Subcutaneous abdominal adipose tissue (tissue), 5 donors: ENCODE measurements at regions not wholly inside any gene's neighbourhood (a gene's known extent, or its start where the extent isn't known, plus 50 kb on each side); places are given as distances from the start of the nearest gene placed in this dataset.
"Not testable (repeated sequence)": the region's sequence is repeated elsewhere in the genome, so short reads cannot be mapped to it uniquely, and the experiment has no call there.

Source experiments
- H3K27ac ChIP-seq: one replicate; pipeline ENCODE4 v1.7.0; 2013; ENCODE audit warnings: low read depth, mild to moderate bottlenecking, inconsistent platforms, low read length, moderate library complexity
- H3K27me3 ChIP-seq, 5 donors: one replicate each; pipeline ENCODE4 v1.7.0; 2013; ENCODE audit warnings: low read length in 5 of 5, inconsistent platforms in 1 of 5; ENCODE audit not compliant: control insufficient read depth in 5 of 5, insufficient read depth in 4 of 5
- H3K36me3 ChIP-seq, 5 donors: one replicate each; pipeline ENCODE4 v1.7.0; 2013; ENCODE audit warnings: low read length in 5 of 5; ENCODE audit not compliant: control insufficient read depth in 5 of 5, insufficient read depth in 5 of 5
- H3K4me1 ChIP-seq, 5 donors: one replicate each; pipeline ENCODE4 v1.7.0; 2013; ENCODE audit warnings: low read length in 5 of 5, mild to moderate bottlenecking in 3 of 5, moderate library complexity in 1 of 5; ENCODE audit not compliant: control insufficient read depth in 5 of 5, insufficient read depth in 5 of 5
- H3K4me3 ChIP-seq, 5 donors: one replicate each; pipeline ENCODE4 v1.7.0; 2013; ENCODE audit warnings: low read length in 5 of 5, low read depth in 1 of 5
- H3K9ac ChIP-seq, 5 donors: one replicate each; pipeline ENCODE4 v1.7.0; 2013; ENCODE audit warnings: low read length in 5 of 5, mild to moderate bottlenecking in 4 of 5, moderate library complexity in 3 of 5
- H3K9me3 ChIP-seq, 5 donors: one replicate each; pipeline ENCODE4 v1.7.0; 2013; ENCODE audit warnings: low read length in 5 of 5; ENCODE audit not compliant: control insufficient read depth in 5 of 5
- donor health status: healthy.
- donor health status: healthy.
- donor health status: healthy.
- donor health status: healthy.
- donor health status: healthy.

- H3K4me3 ChIP-seq, H3K9ac ChIP-seq, H3K27me3 ChIP-seq: not testable (repeated sequence)
Observed at GRCh38 chr1:68881330-68882194, 384.7 kb upstream of the DEPDC1 start.

GRCh38 chr1:68889471-68889870 lies 392.6 kb upstream of the DEPDC1 start:
- Histone ChIP-seq H3K9me3 (no peaks in the 10 kb centered on the region), H3K27me3 (no peaks in the 10 kb centered on the region), H3K9ac (no peak overlapping the region), H3K4me1 (peaks cover 0 to 1% (median 0%) of the 10 kb centered on the region in 5 donors), H3K27ac (no peak overlapping the region), H3K4me3 (no peak overlapping the region), H3K36me3 (no peaks in the 10 kb centered on the region)

More at GRCh38 chr1:68881330-68882194, 384.7 kb upstream of the DEPDC1 start:
- H3K27ac ChIP-seq, H3K36me3 ChIP-seq, H3K9me3 ChIP-seq, H3K4me1 ChIP-seq: not testable (repeated sequence)

GRCh38 chr1:68890736-68891135 lies 393.9 kb upstream of the DEPDC1 start:
- Histone ChIP-seq H3K9ac (no peak overlapping the region), H3K4me3 (no peak overlapping the region), H3K9me3 (no peaks in the 10 kb centered on the region), H3K27me3 (no peaks in the 10 kb centered on the region), H3K36me3 (no peaks in the 10 kb centered on the region), H3K27ac (no peak overlapping the region), H3K4me1 (peaks cover 0 to 1% (median 0%) of the 10 kb centered on the region in 5 donors)

- Histone ChIP-seq H3K27ac (no peak overlapping the region), H3K9ac (no peak overlapping the region), H3K27me3 (no peaks in the 10 kb centered on the region), H3K9me3 (peaks cover under 1 to 2% (median under 1%) of the 10 kb centered on the region in 5 donors), H3K4me3 (no peak overlapping the region), H3K36me3 (no peaks in the 10 kb centered on the region), H3K4me1 (no peaks in the 10 kb centered on the region)
Observed at GRCh38 chr1:68904477-68904876, 407.6 kb upstream of the DEPDC1 start.

- H3K4me3 ChIP-seq, result no peak overlapping the region
- H3K9ac ChIP-seq, result no peak overlapping the region
- H3K27me3 ChIP-seq, result no peaks in the 10 kb centered on the region
- H3K36me3 ChIP-seq, result no peaks in the 10 kb centered on the region
- no peaks in the 10 kb centered on the region for H3K4me1 ChIP-seq
- H3K9me3 ChIP-seq, result peaks cover 3 to 9% (median 7%) of the 10 kb centered on the region in 5 donors
- H3K27ac ChIP-seq, result no peak overlapping the region
Observed at GRCh38 chr1:68906431-68906830, 409.5 kb upstream of the DEPDC1 start.

- no peak overlapping the region for H3K4me3 ChIP-seq
Observed at GRCh38 chr1:68907491-68907890, 410.6 kb upstream of the DEPDC1 start.

GRCh38 chr1:68908316-68908715 lies 411.4 kb upstream of the DEPDC1 start:
- no peaks in the 10 kb centered on the region for H3K27me3 ChIP-seq
- no peak overlapping the region for H3K27ac ChIP-seq

More at GRCh38 chr1:68907491-68907890, 410.6 kb upstream of the DEPDC1 start:
- Histone ChIP-seq H3K27ac (no peak overlapping the region), H3K9me3 (peaks cover 3 to 9% (median 7%) of the 10 kb centered on the region in 5 donors), H3K36me3 (no peaks in the 10 kb centered on the region), H3K4me1 (no peaks in the 10 kb centered on the region), H3K27me3 (no peaks in the 10 kb centered on the region), H3K9ac (no peak overlapping the region)

GRCh38 chr1:68916221-68916902 lies 419.5 kb upstream of the DEPDC1 start:
- Histone ChIP-seq H3K9me3 (no peaks in the 10 kb centered on the region), H3K4me1 (peaks cover 0 to 15% (median 8%) of the 10 kb centered on the region in 5 donors), H3K27me3 (no peaks in the 10 kb centered on the region), H3K4me3 (no peak overlapping the region), H3K27ac (no peak overlapping the region), H3K36me3 (no peaks in the 10 kb centered on the region), H3K9ac (no peak overlapping the region)

More at GRCh38 chr1:68908316-68908715, 411.4 kb upstream of the DEPDC1 start:
- Histone ChIP-seq H3K36me3 (no peaks in the 10 kb centered on the region), H3K9ac (no peak overlapping the region), H3K4me3 (no peak overlapping the region), H3K9me3 (peaks cover 3 to 9% (median 7%) of the 10 kb centered on the region in 5 donors), H3K4me1 (no peaks in the 10 kb centered on the region)

GRCh38 chr1:68917456-68917855 lies 420.6 kb upstream of the DEPDC1 start:
- no peak overlapping the region for H3K4me3 ChIP-seq
- no peaks in the 10 kb centered on the region for H3K9me3 ChIP-seq
- no peaks in the 10 kb centered on the region for H3K27me3 ChIP-seq
- H3K27ac ChIP-seq, result no peak overlapping the region
- H3K4me1 ChIP-seq, result peaks cover 0 to 15% (median 8%) of the 10 kb centered on the region in 5 donors
- no peak overlapping the region for H3K9ac ChIP-seq
- H3K36me3 ChIP-seq, result no peaks in the 10 kb centered on the region

GRCh38 chr1:68918563-68918962 lies 421.7 kb upstream of the DEPDC1 start:
- Histone ChIP-seq H3K27ac (no peak overlapping the region), H3K4me3 (no peak overlapping the region), H3K27me3 (no peaks in the 10 kb centered on the region), H3K4me1 (peaks cover 0 to 15% (median 8%) of the 10 kb centered on the region in 5 donors), H3K36me3 (no peaks in the 10 kb centered on the region), H3K9me3 (no peaks in the 10 kb centered on the region), H3K9ac (no peak overlapping the region)
